DMS114 treated with DMSO at 0.1 percent for 48 hours (cell line): ENCODE measurements at regions not wholly inside any gene's neighbourhood (a gene's known extent, or its start where the extent isn't known, plus 50 kb on each side); places are given as distances from the start of the nearest gene placed in this dataset.
"Not testable (repeated sequence)": the region's sequence is repeated elsewhere in the genome, so short reads cannot be mapped to it uniquely, and the experiment has no call there.

Source experiments
- DNase-seq: peaks from one replicate; lab custom pipeline; 2025; ENCODE audit not compliant: unreplicated experiment; lab: John Stamatoyannopoulos, UW

- no peak for DNase-seq
Observed at GRCh38 chr15:53133255-53133850, 343.2 kb upstream of the ONECUT1 start.

DNA sequence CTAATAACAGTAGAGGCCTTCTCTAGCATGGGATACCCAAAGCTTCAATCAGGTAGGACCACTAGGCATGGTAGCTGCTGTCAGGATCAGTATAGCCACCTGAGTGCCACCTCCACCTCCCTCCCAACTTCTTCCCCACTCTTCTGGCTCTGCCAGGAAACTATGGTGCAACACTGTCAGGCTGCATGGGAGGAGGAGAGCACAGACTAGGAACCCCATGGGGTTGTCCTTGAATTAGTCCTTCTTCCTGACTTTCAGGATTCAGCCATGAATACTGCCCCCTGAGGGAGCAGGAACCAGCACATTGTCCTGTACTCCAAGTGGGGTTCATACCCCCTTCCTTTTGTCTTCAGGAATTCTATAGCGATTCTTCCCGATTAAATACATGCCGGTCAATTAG is 340.8 kb upstream of the ONECUT1 start:
- DNase-seq, result no peak

- DNase-seq, result no peak
Observed at GRCh38 chr15:53129121-53129904, 339.2 kb upstream of the ONECUT1 start.

DNA sequence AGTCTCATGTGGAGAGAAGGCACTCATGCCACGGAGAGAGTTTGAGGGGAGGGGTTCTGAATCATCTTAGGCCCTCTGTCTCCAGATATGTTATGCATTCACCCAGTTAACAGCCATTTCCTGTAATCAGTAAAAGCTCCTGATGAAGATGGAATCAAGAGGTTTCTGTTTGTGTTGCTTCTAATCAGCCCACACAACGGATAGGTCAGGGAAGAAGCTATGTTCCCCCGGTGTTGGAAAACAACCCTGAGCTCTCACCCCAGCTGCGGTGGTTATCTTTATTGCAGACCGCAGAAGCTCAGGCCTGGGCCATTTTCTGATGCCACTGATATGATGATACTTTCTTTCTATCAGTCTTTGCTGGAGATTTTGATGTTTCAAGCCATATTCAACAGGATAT is 338.5 kb upstream of the ONECUT1 start:
- DNase-seq, result no peak

GRCh38 chr15:53126144-53126543 is 336.0 kb upstream of the ONECUT1 start:
- no peak for DNase-seq

- no peak for DNase-seq
Observed at GRCh38 chr15:53122818-53123217, 332.7 kb upstream of the ONECUT1 start.

DNA sequence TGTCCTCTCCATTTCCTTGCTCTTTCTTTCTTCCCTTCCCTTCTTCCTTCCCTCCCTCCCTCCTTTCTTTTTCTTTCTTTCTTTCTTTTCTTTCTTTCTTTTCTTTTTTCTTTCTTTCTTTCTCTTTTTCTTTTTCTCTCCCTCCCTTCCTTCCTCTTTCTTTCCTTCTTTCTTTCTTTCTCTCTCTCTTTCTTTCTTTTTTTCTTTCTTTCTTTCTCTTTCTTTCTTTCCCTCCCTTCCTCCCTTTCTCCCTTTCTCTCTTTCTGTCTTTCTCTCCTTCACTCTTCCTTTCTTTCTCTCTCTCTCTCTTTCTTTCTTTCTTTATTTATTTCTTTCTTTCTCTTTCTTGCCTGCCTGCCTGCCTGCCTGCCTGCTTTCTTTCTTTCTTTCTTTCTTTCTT is 326.8 kb upstream of the ONECUT1 start:
- DNase-seq, result not testable (repeated sequence)

- DNase-seq, result no peak
Observed at GRCh38 chr15:53116169-53116568, 326.0 kb upstream of the ONECUT1 start.

DNA sequence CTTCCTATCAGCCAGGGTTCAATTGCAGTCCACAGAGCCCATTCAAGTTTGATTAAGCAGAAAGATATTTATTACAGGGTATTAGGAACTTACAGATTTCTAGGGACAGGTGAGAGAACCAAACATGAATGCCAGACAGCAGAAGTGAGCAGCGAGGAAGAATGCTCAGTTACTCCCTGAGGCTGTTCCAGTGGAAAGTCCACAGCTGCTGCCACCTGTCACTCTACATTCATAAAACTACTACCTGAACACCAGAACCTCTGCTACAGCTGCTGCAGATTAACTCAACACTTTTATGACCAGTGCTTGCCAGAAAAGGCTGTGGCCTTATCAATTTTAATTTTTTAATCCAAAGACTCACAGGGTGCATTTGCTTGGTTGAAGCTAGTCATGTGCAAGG is 325.4 kb upstream of the ONECUT1 start:
- no peak for DNase-seq

DNA sequence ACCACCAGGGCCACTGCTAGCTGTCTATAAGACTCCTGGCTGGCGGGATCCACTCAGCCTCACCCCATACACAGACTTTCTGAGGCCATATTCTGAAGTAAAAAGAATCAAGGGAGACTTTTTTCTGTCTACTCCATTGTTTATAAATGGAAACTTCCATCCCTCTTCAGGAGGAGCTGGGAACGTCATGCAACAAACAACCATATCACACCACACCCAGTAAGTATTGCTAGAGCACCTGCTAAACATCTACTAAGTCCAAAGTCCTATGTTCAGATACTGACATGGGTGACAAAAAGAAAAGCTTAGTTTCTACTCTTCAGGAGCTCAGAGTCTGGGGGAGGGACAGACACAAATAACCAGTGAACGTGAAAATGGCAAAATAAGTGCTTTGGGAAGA is 324.8 kb upstream of the ONECUT1 start:
- DNase-seq, result no peak

DNA sequence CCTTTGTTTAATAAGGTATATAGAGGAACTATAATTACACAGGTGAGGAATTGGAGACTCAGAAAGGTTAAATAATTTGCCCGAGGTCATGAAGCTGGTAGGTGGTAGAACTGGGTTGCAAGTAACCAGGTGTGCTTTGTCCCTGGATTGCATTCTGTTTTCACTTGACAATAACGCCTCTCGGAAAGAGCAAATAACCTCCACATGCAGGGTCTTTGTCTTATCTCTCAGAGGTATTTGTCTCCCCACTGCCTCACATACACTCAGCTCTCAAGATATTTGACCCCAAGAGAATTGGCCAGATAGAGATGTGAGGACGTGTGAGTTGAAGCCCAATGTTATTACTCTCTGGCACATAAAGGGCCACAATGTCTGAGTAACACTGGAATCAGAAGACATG is 320.9 kb upstream of the ONECUT1 start:
- no peak for DNase-seq

- no peak for DNase-seq
Observed at GRCh38 chr15:53108319-53108718, 318.2 kb upstream of the ONECUT1 start.

DNA sequence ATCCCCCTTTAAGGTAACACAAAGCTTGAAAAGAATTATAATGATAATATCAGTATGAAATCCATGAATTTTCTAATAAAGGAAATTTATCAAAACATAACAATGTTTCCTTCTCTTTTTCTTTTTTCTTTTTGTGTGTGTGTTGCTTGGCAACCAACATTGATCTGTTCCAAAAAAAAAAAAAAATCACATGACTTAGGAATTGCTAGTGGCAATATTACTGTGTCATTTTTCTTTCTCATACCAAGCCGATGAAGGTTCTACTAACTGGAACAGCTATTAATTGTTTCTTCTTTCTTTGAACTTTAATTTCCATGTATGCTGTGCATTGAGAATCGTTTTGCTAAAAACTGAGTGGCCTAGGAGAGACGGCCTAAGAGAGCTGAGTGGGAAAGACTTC is 317.7 kb upstream of the ONECUT1 start:
- no peak for DNase-seq

DNA sequence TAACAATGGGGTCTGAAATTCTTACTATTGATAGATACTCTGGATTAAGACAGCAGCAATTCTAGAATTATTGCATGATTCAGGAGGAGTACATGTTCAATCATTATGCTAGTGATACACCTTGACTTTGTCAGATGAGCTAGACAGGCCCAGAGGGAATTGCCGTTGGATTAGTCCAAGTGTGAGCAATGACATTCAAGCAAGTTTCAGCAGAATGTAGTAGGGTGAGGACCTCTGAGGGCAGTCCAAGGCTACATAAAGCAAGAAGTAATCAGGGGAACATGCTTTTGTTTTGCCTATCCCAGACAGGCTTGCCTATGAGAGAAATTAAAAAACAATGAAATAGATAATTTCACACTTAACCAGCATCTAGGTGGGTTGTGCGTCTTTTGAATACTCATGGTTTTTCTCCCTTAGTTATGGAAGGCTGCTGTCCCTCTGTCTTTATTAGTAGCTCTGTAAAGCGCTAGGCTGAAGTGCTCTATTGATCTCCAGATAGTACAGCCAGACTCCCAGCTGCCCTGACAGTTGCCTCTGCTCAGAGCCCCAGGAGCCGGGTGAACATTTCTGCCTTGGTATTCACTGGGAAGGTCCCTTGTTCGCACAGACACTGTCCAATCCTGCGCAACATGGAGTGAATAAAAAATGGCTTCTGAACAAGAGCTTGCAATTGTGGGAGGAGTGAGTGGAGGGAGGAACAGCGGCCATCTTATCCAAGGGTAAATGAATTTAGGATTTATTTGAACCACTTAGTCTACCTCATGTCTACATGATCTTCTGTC is 316.6 kb upstream of the ONECUT1 start:
- DNase-seq, result no peak

- no peak for DNase-seq
Observed at GRCh38 chr15:53102483-53102882, 312.3 kb upstream of the ONECUT1 start.

DNA sequence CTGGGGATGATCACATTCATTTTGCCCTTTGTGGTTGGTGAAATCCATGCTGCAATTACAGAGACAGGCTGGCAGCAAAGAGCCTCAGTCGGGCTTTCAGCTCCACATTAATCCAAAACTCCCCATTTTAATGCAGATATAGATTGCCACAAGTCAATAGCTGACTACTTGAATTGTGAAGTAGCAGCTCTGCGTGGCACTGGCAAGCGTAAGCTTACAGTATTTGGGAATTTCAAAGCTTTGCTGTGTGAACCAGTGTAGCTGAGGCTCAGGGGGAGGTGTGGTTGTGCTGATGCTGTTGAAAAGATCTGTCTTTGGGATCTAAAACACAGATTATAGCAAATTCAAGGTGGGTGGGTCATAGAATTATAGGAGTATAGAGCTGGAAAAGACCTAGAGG is 290.3 kb upstream of the ONECUT1 start:
- no peak for DNase-seq

DNA sequence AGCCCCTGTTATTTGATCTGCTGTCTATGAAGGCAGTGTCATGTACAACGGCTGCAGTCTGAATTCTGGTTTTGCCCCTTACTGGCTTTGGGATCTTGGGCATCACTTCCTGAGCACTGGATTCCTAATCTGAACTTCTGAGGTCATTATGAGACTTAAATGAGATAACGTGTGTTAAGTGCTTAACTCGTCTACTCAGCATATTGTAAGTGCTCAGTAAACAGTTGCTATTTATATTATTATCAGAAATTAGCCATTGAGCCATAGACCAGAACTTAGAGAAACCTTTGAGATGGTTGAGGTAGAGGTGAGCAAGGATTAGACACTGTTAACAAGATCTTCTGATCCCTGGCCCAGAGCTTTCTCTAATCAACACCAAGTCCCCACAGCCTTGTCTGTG is 284.1 kb upstream of the ONECUT1 start:
- no peak for DNase-seq

DNA sequence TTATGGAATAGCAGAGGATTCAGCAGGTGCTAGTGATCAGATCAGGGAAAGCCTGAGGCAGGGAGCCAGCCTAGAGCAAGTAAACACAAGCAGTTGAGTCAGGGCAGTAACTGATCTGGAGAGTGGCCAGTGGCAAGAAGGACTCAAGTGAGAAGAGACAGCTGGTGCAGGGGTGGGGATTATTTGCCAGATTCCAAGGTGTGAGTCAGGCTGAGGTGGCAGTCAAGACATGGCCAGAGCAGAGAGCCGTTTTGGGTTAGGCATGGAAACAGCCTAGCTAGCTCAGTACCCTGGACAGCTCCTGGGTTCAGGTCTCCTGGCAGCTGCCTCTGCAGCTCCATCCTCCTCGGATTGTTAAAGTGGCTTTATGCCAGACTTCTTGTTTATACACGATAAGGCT is 281.9 kb upstream of the ONECUT1 start:
- DNase-seq, result no peak

DNA sequence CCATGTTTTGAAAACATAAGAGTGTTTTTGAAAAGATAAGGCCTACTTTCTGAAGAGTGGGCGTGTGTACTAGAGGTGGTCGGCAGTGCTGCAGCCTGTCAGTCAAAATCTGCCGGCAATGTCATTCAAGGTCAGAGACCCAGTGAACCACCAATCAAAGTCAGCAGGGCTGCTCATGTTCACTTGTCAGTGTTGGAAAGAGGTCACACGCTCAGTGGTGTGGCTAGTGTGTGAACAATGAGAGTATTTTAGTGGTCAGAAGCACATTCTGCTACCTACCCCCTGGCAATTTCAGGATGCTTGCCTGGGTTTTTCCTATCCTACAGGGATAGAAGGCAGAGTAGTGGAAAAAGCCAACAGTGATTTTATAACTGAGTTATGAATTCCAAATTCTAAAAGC is 278.5 kb upstream of the ONECUT1 start:
- DNase-seq, result no peak

GRCh38 chr15:53059273-53060043 is 269.3 kb upstream of the ONECUT1 start:
- DNase-seq, result no peak

- DNase-seq, result no peak
Observed at GRCh38 chr15:53046153-53046790, 256.1 kb upstream of the ONECUT1 start.
